Neural progenitor cell (in vitro differentiated cells): ENCODE measurements at regions not wholly inside any gene's neighbourhood (a gene's known extent, or its start where the extent isn't known, plus 50 kb on each side); places are given as distances from the start of the nearest gene placed in this dataset.
"Not testable (repeated sequence)": the region's sequence is repeated elsewhere in the genome, so short reads cannot be mapped to it uniquely, and the experiment has no call there.

Experiments used
- DNase-seq: peaks from one replicate; pipeline ENCODE4 v3.0.0-alpha.2; 2016; ENCODE audit warnings: low spot score
- H2AFZ ChIP-seq: fragments of 200-600 bp; sonication (generic); replicated peaks from 2 replicates; pipeline ENCODE4 v1.6.1; 2016; ENCODE audit warnings: antibody characterized with exemption
- H3F3A ChIP-seq: fragments of 200-600 bp; sonication (generic); 2 replicates; pipeline ENCODE4 v1.6.1; 2016; ENCODE audit warnings: antibody characterized with exemption, low read depth
- H3K27ac ChIP-seq: fragments of 200-600 bp; sonication (generic); 2 replicates; pipeline ENCODE4 v1.5.1; 2016; ENCODE audit warnings: mild to moderate bottlenecking
- H3K27me3 ChIP-seq: fragments of 200-600 bp; sonication (generic); 2 replicates; pipeline ENCODE4 v1.6.1; 2016; ENCODE audit warnings: mild to moderate bottlenecking, moderate library complexity
- H3K36me3 ChIP-seq: fragments of 200-600 bp; sonication (generic); 2 replicates; pipeline ENCODE4 v1.5.1; 2016
- H3K4me1 ChIP-seq: fragments of 200-600 bp; sonication (generic); 2 replicates; pipeline ENCODE4 v1.6.1; 2016; ENCODE audit warnings: mixed run types
- H3K4me2 ChIP-seq: fragments of 200-600 bp; sonication (generic); 2 replicates; pipeline ENCODE4 v1.6.1; 2016
- H3K4me3 ChIP-seq: fragments of 200-600 bp; sonication (generic); 2 replicates; pipeline ENCODE4 v1.5.1; 2016
- H3K79me2 ChIP-seq: fragments of 200-600 bp; sonication (generic); 2 replicates; pipeline ENCODE4 v1.6.1; 2016; ENCODE audit warnings: low read depth
- H3K9ac ChIP-seq: fragments of 200-600 bp; sonication (generic); 2 replicates; pipeline ENCODE4 v1.6.1; 2016
- H3K9me3 ChIP-seq: fragments of 200-600 bp; sonication (generic); 2 replicates; pipeline ENCODE4 v1.5.1; 2016; ENCODE audit warnings: low read depth
- H4K20me1 ChIP-seq: fragments of 200-600 bp; sonication (generic); 2 replicates; pipeline ENCODE4 v1.6.1; 2016; ENCODE audit warnings: low read depth
- H3K27ac Mint-ChIP-seq: 3 replicates; pipeline ENCODE4 v1.8.0; 2021; ENCODE audit warnings: mixed read lengths
- H3K27me3 Mint-ChIP-seq: 2 replicates; pipeline ENCODE4 v1.8.0; 2022; ENCODE audit warnings: low read depth, mild to moderate bottlenecking, inconsistent platforms, moderate library complexity, mixed read lengths; ENCODE audit not compliant: insufficient read depth
- H3K36me3 Mint-ChIP-seq: 3 replicates; pipeline ENCODE4 v1.8.0; 2021; ENCODE audit warnings: mixed read lengths
- H3K4me1 Mint-ChIP-seq: 3 replicates; pipeline ENCODE4 v1.8.0; 2021; ENCODE audit warnings: mixed read lengths
- H3K4me3 Mint-ChIP-seq: 3 replicates; pipeline ENCODE4 v1.8.0; 2021; ENCODE audit warnings: mild to moderate bottlenecking, moderate library complexity, mixed read lengths
- H3K9me3 Mint-ChIP-seq: 3 replicates; pipeline ENCODE4 v1.8.0; 2020; ENCODE audit warnings: mixed read lengths
- CTCF ChIP-seq: fragments of 200-600 bp; sonication (generic); IDR thresholded peaks from 2 replicates; pipeline ENCODE4 v1.5.1; 2017; ENCODE audit warnings: antibody characterized with exemption, mild to moderate bottlenecking
- EZH2 ChIP-seq: fragments of 200-600 bp; sonication (generic); IDR thresholded peaks from 2 replicates; pipeline ENCODE4 v1.6.1; 2017; ENCODE audit warnings: antibody characterized with exemption, mild to moderate bottlenecking, moderate library complexity
- EZH2phosphoT487 ChIP-seq: fragments of 200-600 bp; sonication (generic); IDR thresholded peaks from 2 replicates; pipeline ENCODE4 v1.6.1; 2017; ENCODE audit warnings: antibody characterized with exemption

- Histone ChIP-seq H3K4me1 (no peaks in the 10 kb centered on the region), H3K27me3 (no peaks in the 10 kb centered on the region), H3K4me3 (no peak overlapping the region), H4K20me1 (no peaks in the 10 kb centered on the region), H3K9ac (no peak overlapping the region), H3K9me3 (no peaks in the 10 kb centered on the region), H3K36me3 (no peaks in the 10 kb centered on the region), H3K27ac (no peak overlapping the region), H2AFZ (no peak overlapping the region), H3K79me2 (no peaks in the 10 kb centered on the region), H3K4me2 (no peak overlapping the region), H3F3A (no peaks in the 10 kb centered on the region)
- H3K4me3 Mint-ChIP-seq = no peak overlapping the region
- no peak for DNase-seq
- TF ChIP-seq EZH2 = no peak
- TF ChIP-seq CTCF = no peak
- no peak for TF ChIP-seq EZH2phosphoT487
- H3K27me3 Mint-ChIP-seq = peaks cover 4% of the 10 kb centered on the region
- H3K4me1 Mint-ChIP-seq = peaks cover 5% of the 10 kb centered on the region
- peaks cover 2% of the 10 kb centered on the region for H3K36me3 Mint-ChIP-seq
- peaks cover 5% of the 10 kb centered on the region for H3K9me3 Mint-ChIP-seq
- H3K27ac Mint-ChIP-seq = no peak overlapping the region
These were observed 594.5 kb downstream of the RFPL4B start for GRCh38 chr6:112941613-112942012.

- Mint-ChIP-seq H3K4me1 (peaks cover 5% of the 10 kb centered on the region), H3K36me3 (peaks cover 3% of the 10 kb centered on the region), H3K27ac (no peak overlapping the region), H3K27me3 (peaks cover 4% of the 10 kb centered on the region), H3K9me3 (peaks cover 5% of the 10 kb centered on the region), H3K4me3 (no peak overlapping the region)
- DNase-seq = no peak
- no peak for TF ChIP-seq EZH2phosphoT487
- no peak for TF ChIP-seq CTCF
- no peak for TF ChIP-seq EZH2
- H3K4me3 ChIP-seq = no peak overlapping the region
- no peaks in the 10 kb centered on the region for H3K4me1 ChIP-seq
- no peak overlapping the region for H3K27ac ChIP-seq
- no peak overlapping the region for H3K9ac ChIP-seq
- no peaks in the 10 kb centered on the region for H3K9me3 ChIP-seq
- H3F3A ChIP-seq = no peaks in the 10 kb centered on the region
- H4K20me1 ChIP-seq = no peaks in the 10 kb centered on the region
- no peaks in the 10 kb centered on the region for H3K79me2 ChIP-seq
- no peak overlapping the region for H2AFZ ChIP-seq
- no peaks in the 10 kb centered on the region for H3K36me3 ChIP-seq
- H3K4me2 ChIP-seq = no peak overlapping the region
- no peaks in the 10 kb centered on the region for H3K27me3 ChIP-seq
These were observed 598.9 kb downstream of the RFPL4B start for GRCh38 chr6:112946051-112946450.

GRCh38 chr6:112947507-112947906, 600.4 kb downstream of the RFPL4B start:
- H3K4me1 ChIP-seq = no peaks in the 10 kb centered on the region
- H3K4me1 Mint-ChIP-seq = no peaks in the 10 kb centered on the region
- no peak overlapping the region for H3K27ac ChIP-seq
- no peaks in the 10 kb centered on the region for H3K79me2 ChIP-seq
- TF ChIP-seq EZH2 (no peak), CTCF (no peak), EZH2phosphoT487 (no peak)
- no peak overlapping the region for H3K4me2 ChIP-seq
- no peak overlapping the region for H2AFZ ChIP-seq
- H3K27ac Mint-ChIP-seq = no peak overlapping the region
- H3K36me3 Mint-ChIP-seq = peaks cover 5% of the 10 kb centered on the region
- no peak overlapping the region for H3K4me3 Mint-ChIP-seq
- no peak overlapping the region for H3K9ac ChIP-seq
- no peak overlapping the region for H3K4me3 ChIP-seq
- H3K36me3 ChIP-seq = no peaks in the 10 kb centered on the region
- H3K9me3 ChIP-seq = no peaks in the 10 kb centered on the region
- no peak for DNase-seq
- no peaks in the 10 kb centered on the region for H4K20me1 ChIP-seq
- peaks cover 5% of the 10 kb centered on the region for H3K9me3 Mint-ChIP-seq
- peaks cover 4% of the 10 kb centered on the region for H3K27me3 Mint-ChIP-seq
- H3K27me3 ChIP-seq = no peaks in the 10 kb centered on the region
- H3F3A ChIP-seq = no peaks in the 10 kb centered on the region

GRCh38 chr6:112951829-112952228, 604.7 kb downstream of the RFPL4B start:
- Mint-ChIP-seq H3K4me3 (no peak overlapping the region), H3K4me1 (peaks cover 2% of the 10 kb centered on the region), H3K27me3 (no peaks in the 10 kb centered on the region), H3K36me3 (peaks cover 8% of the 10 kb centered on the region), H3K9me3 (peaks cover 4% of the 10 kb centered on the region), H3K27ac (no peak overlapping the region)
- H3K79me2 ChIP-seq = no peaks in the 10 kb centered on the region
- H3K4me2 ChIP-seq = no peak overlapping the region
- no peak overlapping the region for H3K27ac ChIP-seq
- no peak overlapping the region for H3K4me3 ChIP-seq
- H3K27me3 ChIP-seq = no peaks in the 10 kb centered on the region
- no peaks in the 10 kb centered on the region for H4K20me1 ChIP-seq
- H3K9ac ChIP-seq = no peak overlapping the region
- no peak for TF ChIP-seq EZH2
- no peak for TF ChIP-seq EZH2phosphoT487
- TF ChIP-seq CTCF = no peak
- H3K36me3 ChIP-seq = no peaks in the 10 kb centered on the region
- no peaks in the 10 kb centered on the region for H3K9me3 ChIP-seq
- H2AFZ ChIP-seq = no peak overlapping the region
- no peak for DNase-seq
- H3F3A ChIP-seq = no peaks in the 10 kb centered on the region
- no peaks in the 10 kb centered on the region for H3K4me1 ChIP-seq

- H3K4me3 Mint-ChIP-seq, H3K4me1 ChIP-seq, DNase-seq, H3K27ac Mint-ChIP-seq, H3K36me3 Mint-ChIP-seq, H3K9me3 ChIP-seq, H3K4me1 Mint-ChIP-seq, H3K4me3 ChIP-seq, H3K4me2 ChIP-seq, H3K9ac ChIP-seq, H3K27me3 ChIP-seq, H3K79me2 ChIP-seq, H3F3A ChIP-seq, H2AFZ ChIP-seq, H3K27ac ChIP-seq, H3K27me3 Mint-ChIP-seq, H4K20me1 ChIP-seq, H3K36me3 ChIP-seq: not testable (repeated sequence)
- peaks cover 13% of the 10 kb centered on the region for H3K9me3 Mint-ChIP-seq
These were observed 608.6 kb downstream of the RFPL4B start for GRCh38 chr6:112955743-112956142.
